ENCODE measurements at regions not wholly inside any gene's neighbourhood (a gene's known extent, or its start where the extent isn't known, plus 50 kb on each side); places are given as distances from the start of the nearest gene placed in this dataset.

GRCh38 chr5:174312641-174313040 lies 267.1 kb downstream of the NSG2 start:
- DNase-seq, result no peak

DNA sequence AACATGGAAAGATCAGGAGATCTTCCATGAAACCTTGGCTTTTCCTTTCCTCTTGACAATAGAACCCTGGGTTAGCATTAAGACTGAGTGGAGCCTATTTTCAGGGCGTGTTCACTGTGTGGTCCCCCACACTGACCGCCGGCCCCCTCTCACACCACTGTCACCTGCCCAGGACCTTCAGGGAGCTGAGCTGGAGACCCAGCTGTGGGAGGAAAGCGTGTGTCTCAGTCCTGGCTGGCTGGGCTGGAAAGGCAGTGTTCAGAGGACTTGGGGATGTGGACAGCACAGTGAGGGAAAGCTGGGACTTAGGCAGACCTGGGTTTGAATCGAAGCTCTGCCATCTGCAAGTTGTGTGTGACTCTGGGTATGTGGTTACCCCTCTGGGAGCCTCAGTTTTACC lies 268.1 kb downstream of the NSG2 start:
- DNase-seq, result no peak

- DNase-seq, result no peak
Measured at GRCh38 chr5:174314261-174314660, 268.8 kb downstream of the NSG2 start.

DNA sequence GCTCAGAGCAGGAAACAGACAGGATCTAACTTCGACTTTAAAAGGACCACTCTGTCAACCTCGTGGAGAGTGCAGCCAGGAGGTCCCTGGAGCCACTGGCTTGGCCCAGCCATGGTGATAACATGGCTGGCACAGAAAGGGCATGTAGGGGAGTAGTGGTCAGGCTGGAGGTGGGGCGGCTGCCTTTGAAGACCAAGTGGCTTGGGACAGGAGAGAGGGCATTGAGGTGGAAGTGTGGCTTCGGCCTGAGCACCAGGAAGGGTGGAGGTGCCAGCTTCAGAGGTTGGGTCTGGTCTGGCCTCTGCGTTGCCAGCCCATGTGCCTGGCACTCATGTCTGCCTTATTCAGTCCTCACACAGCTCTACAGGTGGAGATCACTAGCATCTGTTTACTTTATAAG lies 270.0 kb downstream of the NSG2 start:
- no peak for DNase-seq

- no peak for DNase-seq
Measured at GRCh38 chr5:174315871-174316270, 270.4 kb downstream of the NSG2 start.

- no peak for DNase-seq
Measured at GRCh38 chr5:174316326-174316725, 270.8 kb downstream of the NSG2 start.

- DNase-seq, result no peak
Measured at GRCh38 chr5:174317256-174317894, 271.9 kb downstream of the NSG2 start.

DNA sequence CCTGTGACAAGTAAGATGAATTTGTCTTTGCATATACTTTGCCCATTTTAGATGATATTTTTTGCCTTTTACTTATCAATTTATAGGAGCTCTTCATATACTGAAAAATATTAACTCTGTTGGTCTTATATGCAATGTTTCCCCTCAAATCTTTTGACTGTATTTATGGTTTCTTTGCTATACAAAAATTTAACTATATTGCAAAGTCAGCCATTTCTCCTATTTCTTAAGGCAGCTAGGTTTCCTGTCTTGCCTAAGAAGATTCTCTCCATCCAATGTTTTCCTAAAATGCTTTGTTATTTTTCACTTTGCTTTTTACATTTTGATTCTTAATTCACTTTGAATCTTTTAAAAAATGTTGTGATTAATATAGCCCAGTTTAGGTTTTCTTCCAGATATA lies 273.1 kb downstream of the NSG2 start:
- DNase-seq, result no peak

DNA sequence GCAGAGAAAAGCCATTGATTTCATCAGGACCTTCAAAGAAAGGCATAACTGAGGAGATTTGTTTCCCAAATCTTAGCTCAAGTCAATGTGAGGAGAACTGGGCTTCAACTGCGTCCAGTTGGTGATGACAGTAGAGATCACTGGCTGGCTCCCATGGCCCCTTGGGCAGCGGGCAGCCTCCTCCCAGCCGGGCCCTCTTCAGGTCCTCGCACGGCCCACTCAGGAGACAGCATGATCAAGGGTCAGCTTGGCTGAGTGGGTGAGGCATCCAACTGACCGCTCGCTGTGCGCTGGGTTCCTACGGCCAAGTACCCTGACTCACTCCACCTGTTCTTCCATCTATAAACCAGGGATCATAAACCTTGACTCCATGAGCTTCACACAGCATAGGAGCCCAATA lies 274.0 kb downstream of the NSG2 start:
- DNase-seq, result no peak

DNA sequence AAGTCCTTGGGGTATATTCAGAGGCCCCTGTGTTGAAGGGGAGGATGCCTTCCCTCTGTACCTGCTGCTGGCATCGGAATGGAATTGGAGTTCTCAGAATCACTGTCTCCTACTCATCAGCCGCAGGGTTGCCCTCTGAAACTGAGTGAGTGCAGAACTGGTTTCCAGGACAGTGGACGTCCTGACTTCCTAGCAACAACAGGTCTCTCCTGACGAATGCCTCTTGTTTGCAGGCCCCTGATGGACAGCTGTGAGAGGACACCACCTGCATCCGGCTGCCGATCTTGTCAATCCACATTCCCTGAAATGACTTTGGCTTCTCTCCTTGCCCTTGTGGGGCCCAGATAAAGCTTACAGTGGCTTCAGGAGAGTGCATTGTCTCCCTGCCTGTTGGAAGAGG lies 274.5 kb downstream of the NSG2 start:
- no peak for DNase-seq

DNA sequence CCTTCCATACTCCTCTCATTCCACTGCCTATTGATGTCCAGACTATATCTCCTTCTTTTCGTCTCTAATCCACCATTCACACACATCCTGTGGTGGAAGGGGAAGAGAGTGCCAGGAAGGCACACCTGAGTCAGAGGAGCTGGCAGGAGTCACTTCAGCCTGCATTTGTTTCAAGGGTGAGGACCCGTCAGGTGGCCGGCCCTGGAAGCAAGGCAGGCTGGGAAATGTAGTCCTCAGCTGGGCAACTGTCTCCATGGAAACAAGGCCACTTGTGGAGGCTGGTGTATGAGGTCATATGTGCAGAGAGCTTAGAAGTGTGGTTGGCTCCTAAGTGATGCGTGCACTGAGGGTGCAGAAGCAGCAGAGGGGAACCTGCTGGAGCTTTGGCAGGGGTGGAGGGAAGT lies 278.4 kb downstream of the NSG2 start:
- peak; percentile 25 for DNase-seq

- no peak for DNase-seq
Measured at GRCh38 chr5:174324680-174325079, 279.2 kb downstream of the NSG2 start.

DNA sequence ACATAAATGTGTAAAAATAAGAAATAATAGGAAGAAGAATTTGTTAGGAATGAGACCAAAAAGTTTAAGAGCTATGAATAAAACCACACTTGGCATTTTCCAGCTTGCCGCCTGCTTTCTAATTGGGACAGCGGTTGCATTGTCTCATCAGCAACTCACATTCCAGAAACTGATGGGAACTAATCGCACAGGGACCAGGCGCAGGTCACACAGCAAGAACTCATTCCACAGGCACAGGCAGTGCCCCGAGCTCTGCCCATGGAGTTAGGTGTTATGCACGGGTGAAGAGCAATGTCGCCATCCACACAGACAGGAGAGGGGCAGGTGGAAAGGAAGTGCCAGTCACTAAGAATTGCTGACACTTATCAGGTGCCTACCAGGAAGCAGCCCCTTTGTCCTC lies 279.9 kb downstream of the NSG2 start:
- no peak for DNase-seq

DNA sequence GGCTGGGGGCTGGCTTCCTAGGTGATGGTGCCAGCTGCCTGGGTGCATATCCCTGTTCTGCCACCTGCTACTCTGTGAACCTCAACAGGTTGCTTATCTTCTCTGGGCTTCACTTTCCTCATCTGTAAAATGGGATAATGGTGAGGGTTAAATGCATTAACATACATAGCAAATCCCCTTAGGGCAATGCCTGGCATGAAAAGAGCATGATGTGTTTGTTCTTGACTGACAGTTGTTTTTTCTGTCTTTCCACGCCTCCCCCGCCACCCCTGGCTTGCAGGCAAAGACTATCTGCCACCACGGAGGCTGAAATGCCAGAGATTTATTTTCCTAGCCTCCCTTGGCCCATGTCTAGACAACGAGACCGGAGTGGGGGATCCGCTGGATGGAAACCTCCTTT lies 280.5 kb downstream of the NSG2 start:
- DNase-seq, result no peak

DNA sequence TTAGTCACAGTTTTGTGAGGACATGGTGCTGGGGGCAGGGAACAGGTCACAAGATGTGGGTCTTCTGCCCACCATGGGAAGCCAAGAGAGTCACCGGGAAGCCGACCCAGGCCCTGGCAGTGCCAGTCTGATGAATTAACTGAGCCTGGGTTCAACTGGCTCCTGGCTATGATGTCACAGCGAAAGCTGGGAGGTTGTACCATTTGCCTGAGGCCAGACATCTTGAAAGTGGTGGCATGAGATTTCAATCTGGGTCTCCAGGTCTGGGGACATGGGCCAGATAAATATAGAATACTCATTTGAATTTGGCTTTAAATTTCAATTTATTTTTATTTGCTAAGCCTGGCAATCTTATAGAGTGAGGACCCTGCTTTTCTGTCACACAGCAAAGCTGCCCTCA lies 280.9 kb downstream of the NSG2 start:
- DNase-seq, result no peak

DNA sequence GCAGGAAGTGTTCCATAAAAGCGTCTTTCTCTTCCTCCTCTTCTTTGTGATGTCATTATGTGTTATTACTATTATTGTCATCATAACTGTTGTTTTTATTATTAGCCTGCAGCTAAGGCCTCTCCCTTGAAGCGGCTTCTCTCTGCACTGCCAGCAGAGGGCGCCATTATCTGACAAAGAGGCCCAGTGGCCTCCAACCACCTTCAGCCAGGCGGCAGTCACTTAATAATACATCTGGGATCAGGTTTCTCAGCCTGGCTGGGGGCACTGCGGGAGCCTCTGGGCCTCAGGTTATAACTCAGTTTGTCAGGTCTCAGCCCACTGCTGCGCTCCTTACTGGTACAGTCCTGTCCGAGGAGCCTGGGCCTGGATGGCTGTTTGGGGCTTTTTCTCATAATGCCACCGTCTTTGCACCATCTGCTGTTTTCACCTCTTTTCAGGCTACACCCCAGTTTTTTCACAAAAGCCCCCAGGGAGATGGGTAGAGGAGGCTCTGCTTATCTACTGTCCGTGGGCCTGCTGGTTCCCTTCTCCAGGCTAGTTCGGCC lies 281.9 kb downstream of the NSG2 start:
- DNase-seq, result peak; percentile 62

GRCh38 chr5:174327896-174328295 lies 282.4 kb downstream of the NSG2 start:
- no peak for DNase-seq

- DNase-seq, result no peak
Measured at GRCh38 chr5:174328631-174329299, 283.3 kb downstream of the NSG2 start.

- DNase-seq, result no peak
Measured at GRCh38 chr5:174329738-174330137, 284.2 kb downstream of the NSG2 start.

DNA sequence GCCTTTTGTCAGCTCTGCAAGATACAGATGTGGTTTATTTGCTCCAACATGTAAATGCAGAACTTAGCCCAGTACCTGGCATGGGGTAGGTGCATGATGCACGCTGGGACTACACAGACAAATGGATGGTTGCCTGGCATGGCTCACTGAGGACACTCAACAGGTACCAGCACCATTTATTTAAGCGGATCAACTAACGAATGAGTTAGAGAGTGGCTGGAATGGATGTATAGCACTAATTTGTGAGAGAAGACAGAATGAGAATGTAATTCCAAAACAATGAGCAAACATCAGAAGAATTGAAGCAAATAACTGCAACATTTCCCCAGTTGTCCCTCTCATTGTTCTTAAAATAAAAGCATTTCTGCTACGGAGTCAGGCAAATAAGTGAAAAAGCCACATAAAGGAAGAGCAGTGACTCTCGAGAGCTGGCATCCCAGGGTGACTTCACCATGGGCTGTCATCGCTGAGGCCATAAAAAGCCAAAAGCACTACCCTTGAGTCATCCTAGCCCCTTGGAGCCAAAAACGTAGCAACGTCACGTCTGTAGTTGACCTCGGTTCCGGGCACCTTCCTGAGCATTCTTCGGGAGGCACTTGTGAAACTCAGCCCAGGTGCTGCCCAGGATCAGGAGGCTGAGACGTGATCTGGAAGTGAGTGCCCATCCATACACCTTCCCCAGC lies 290.3 kb downstream of the NSG2 start:
- no peak for DNase-seq

- no peak for DNase-seq
Measured at GRCh38 chr5:174336479-174336878, 291.0 kb downstream of the NSG2 start.

- DNase-seq, result no peak
Measured at GRCh38 chr5:174337276-174338184, 292.0 kb downstream of the NSG2 start.

Data from NCI-H526 treated with DMSO at 0.1 percent for 48 hours (cell line).